Astrocyte of the cerebellum (primary cell): ENCODE measurements at regions not wholly inside any gene's neighbourhood (a gene's known extent, or its start where the extent isn't known, plus 50 kb on each side); places are given as distances from the start of the nearest gene placed in this dataset.

Experiments
- DNase-seq: peaks from one replicate; pipeline ENCODE4 v3.0.0-alpha.2; 2011; ENCODE audit warnings: low read depth
- H3K4me3 ChIP-seq: 2 replicates; pipeline ENCODE4 v1.5.1; 2011; ENCODE audit warnings: mild to moderate bottlenecking, low read depth, low read length, moderate library complexity
- CTCF ChIP-seq: IDR thresholded peaks from 2 replicates; pipeline ENCODE4 v1.5.1; 2012; ENCODE audit warnings: low read length, low read depth, moderate library complexity, mild to moderate bottlenecking; ENCODE audit errors: missing control alignments
- in situ Hi-C: cut with HindIII; loops from 2 replicates; pipeline ENCODE4 v1.10.0; 2017; ENCODE audit warnings: low sequenced_read_pairs

GRCh38 chrX:139201924-139202323 is 328.6 kb upstream of the F9 start:
- no peak for TF ChIP-seq CTCF
- in situ Hi-C loops = no loop called here
- no peak for DNase-seq
- no peak overlapping the region for H3K4me3 ChIP-seq

DNA sequence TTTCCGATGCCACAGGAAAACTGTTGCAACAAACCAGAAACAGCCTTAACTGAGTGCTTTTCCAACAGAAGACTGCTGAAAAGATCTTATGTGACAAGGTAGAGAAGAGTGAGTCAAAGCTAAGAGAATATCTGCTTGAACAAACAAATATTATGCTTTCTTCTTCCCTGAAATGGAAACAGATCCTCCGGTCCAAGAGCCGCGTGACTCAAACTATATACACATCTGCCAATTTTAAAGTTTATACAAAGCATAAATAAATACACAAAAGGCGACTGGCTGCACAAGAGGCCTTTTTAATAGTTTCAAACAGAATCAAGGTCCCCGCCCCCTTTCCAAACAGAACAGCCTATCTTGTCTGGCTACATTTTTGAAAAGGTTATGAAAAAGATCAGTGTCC is 329.7 kb upstream of the F9 start:
- no peak for DNase-seq
- in situ Hi-C loops = no loop called here
- no peak for TF ChIP-seq CTCF
- no peak overlapping the region for H3K4me3 ChIP-seq

DNA sequence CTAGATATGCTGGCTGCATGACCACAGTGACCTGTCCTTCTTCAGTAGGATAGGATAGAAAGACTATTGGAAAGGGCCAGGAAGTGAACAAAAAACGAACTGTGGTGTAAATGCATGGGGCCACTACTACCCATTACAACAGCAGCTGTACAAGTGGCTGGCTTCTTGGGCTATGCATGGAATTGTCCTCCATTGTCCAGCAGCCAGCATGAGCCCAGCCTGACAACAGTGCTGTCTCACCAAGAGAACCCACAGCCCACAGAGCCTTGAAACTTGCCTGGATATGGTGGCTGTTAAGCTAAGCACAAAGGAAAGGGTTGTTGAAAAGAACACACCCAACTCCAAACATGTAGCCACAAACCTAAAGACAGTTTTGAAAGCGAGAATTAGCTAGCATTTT is 330.2 kb upstream of the F9 start:
- H3K4me3 ChIP-seq = no peak overlapping the region
- no peak for TF ChIP-seq CTCF
- in situ Hi-C loops = no loop called here
- DNase-seq = no peak

- TF ChIP-seq CTCF = no peak
- in situ Hi-C loops = no loop called here
- no peak overlapping the region for H3K4me3 ChIP-seq
- DNase-seq = no peak
Measured at GRCh38 chrX:139199933-139200332, 330.6 kb upstream of the F9 start.

DNA sequence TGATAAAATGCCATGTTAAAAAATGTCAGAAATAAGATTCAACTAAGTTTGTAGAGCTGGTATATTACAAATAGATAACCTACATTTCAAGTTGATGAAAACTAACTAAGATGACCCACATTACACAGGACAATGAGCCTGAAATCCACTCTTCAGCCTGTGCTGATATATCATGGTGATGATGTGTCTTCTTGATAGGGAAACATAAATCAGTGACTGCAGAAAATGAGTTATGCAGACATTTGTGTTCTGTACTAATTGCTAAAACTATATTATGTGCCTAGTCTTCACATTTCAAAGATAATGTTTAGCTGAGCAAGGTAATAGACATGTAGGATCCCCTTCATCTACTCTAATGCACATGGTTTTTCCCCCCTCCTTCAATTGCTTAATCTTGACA is 331.6 kb upstream of the F9 start:
- H3K4me3 ChIP-seq = no peak overlapping the region
- DNase-seq = no peak
- in situ Hi-C loops = no loop called here
- TF ChIP-seq CTCF = no peak

DNA sequence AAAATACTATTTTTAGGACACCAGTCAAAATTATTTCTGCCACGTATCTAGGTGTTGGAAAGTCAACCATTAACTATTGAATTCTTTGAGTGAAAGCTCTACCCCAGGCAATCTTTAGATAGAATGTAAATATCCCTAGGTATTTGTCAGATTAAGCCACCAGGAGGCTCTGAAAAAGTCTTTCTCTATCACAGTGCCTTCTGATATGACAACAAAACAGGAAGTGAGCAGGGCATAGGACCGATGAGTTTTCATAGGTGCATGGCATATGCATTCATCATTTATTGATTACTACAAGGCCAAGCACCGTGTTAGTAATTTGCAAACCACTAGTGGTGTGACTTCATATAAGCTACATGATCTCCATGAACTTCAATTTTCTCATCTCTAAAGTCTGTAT is 333.6 kb upstream of the F9 start:
- no peak for TF ChIP-seq CTCF
- in situ Hi-C loops = no loop called here
- H3K4me3 ChIP-seq = no peak overlapping the region
- DNase-seq = no peak
